GM12892 (cell line): ENCODE measurements at regions not wholly inside any gene's neighbourhood (a gene's known extent, or its start where the extent isn't known, plus 50 kb on each side); places are given as distances from the start of the nearest gene placed in this dataset.

Experiments
- POLR2A ChIP-seq: IDR thresholded peaks from 2 replicates; pipeline ENCODE4 v1.6.1; 2011; ENCODE audit warnings: low read depth, low read length, control low read depth
- POLR2AphosphoS5 ChIP-seq: IDR thresholded peaks from 2 replicates; pipeline ENCODE4 v1.6.1; 2011; ENCODE audit warnings: low read depth, low read length, control low read depth

DNA sequence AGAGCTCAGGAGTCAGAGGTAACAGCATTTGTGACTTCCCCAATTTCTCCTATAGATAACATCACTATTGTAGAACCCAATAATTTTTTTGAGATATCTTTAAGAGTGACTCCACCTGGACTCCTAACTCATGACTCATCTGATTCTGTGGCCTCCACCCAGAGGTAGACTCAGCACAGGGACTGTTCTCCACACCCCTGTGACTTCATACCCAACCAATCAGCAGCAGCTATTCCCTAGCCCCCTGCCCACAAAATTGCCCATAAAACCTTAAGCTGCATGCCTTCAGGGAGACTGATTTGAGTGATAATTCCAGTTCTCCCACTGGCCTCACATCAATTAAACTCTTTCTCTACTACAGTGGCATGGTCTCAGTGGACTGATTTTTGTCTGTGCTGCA is 475.4 kb upstream of the FAT3 start:
- TF ChIP-seq POLR2A, result no peak
- TF ChIP-seq POLR2AphosphoS5, result no peak
